ENCODE measurements at regions not wholly inside any gene's neighbourhood (a gene's known extent, or its start where the extent isn't known, plus 50 kb on each side); places are given as distances from the start of the nearest gene placed in this dataset.

- Histone ChIP-seq H3K4me2 (ENCODE audit: low read depth, low read length) (no peak overlapping the region), H3K79me1 (ENCODE audit: low read depth in 1 of 2, low read length in 2 of 2) (no peaks in the 10 kb centered on the region), H3K56ac (ENCODE audit: extremely low read depth, insufficient read depth, low read length) (no peak overlapping the region), H3K18ac (ENCODE audit: low read depth, low read length) (no peak overlapping the region), H3K27ac (ENCODE audit: insufficient read depth, low read length) (no peak overlapping the region), H3K4ac (ENCODE audit: low read depth, low read length) (no peak overlapping the region), H2AK9ac (replicated peaks; ENCODE audit: low read depth, low read length, poor library complexity) (no peak overlapping the region), H2BK15ac (ENCODE audit: low read depth, low read length) (no peak overlapping the region), H2BK20ac (ENCODE audit: low read depth, low read length) (no peak overlapping the region), H3K9me3 (ENCODE audit: control insufficient read depth, insufficient read depth, low read length) (no peaks in the 10 kb centered on the region), H4K20me1 (ENCODE audit: insufficient read depth, low read length) (no peaks in the 10 kb centered on the region), H3K4me1 (ENCODE audit: control insufficient read depth, insufficient read depth, low read length) (peaks cover 6% of the 10 kb centered on the region; the same call in 1 of the 2 replicates), H2BK120ac (ENCODE audit: low read depth, low read length) (no peak overlapping the region), H2AK5ac (ENCODE audit: low read depth, low read length) (no peak overlapping the region), H3K36me3 (ENCODE audit: control insufficient read depth, insufficient read depth, low read length) (no peaks in the 10 kb centered on the region), H4K5ac (ENCODE audit: low read depth, low read length) (no peak overlapping the region), H2AFZ (replicated peaks; ENCODE audit: low read length, poor library complexity) (no peak overlapping the region), H3K27me3 (ENCODE audit: control insufficient read depth, insufficient read depth, low read length) (no peaks in the 10 kb centered on the region), H3K4me3 (ENCODE audit: insufficient read depth, low read depth, low read length) (no peak overlapping the region), H2BK5ac (ENCODE audit: low read depth, low read length, poor library complexity, severe bottlenecking) (no peak overlapping the region), H3K23ac (ENCODE audit: low read depth, low read length) (no peak overlapping the region), H3K9me1 (ENCODE audit: insufficient read depth, low read length) (no peaks in the 10 kb centered on the region; the same call in 1 of the 2 replicates), H4K91ac (ENCODE audit: insufficient read depth, low read depth, low read length) (no peak overlapping the region), H4K8ac (ENCODE audit: low read depth in 2 of 2, low read length in 2 of 2) (no peak overlapping the region), H3K14ac (replicated peaks; ENCODE audit: low read depth, low read length) (no peak overlapping the region), H3K9ac (ENCODE audit: low read depth, low read length) (no peak overlapping the region)
- no CpG with 5 or more reads among the region's 1 CpG for WGBS, 2 experiments (ENCODE audit: extremely low coverage in 2 of 2, insufficient read length in 1 of 2)
- peak; percentile 15 for DNase-seq
- TF ChIP-seq POLR2A (IDR thresholded peaks at IDR 0.05; ENCODE audit: low read depth, low read length): no peak
- TF ChIP-seq BHLHE40 (IDR thresholded peaks at IDR 0.05; ENCODE audit: low read depth, low read length): no peak
- no peak for TF ChIP-seq RCOR1 (IDR thresholded peaks at IDR 0.05; ENCODE audit: insufficient replicate concordance, low read length)
- no peak for ATAC-seq (ENCODE audit: low read depth)
- dilution Hi-C loops (cut with HindIII; ENCODE audit: low sequenced_read_pairs, unreplicated experiment): no loop called here
- ChIA-PET POLR2A (ENCODE audit: unreplicated experiment) (no interaction called here), CTCF (no interaction called here)
- no TSS peak for BruUV-seq (replicated peaks)
- in situ Hi-C loops (cut with MboI; ENCODE audit: low sequenced_read_pairs): no loop called here
- intact Hi-C loops (cut with micrococcal nuclease): no loop called here
Observed at GRCh38 chr15:36335659-36336058, 243.8 kb upstream of the CDIN1 start.

Data from IMR-90 (cell line).